ENCODE measurements at regions not wholly inside any gene's neighbourhood (a gene's known extent, or its start where the extent isn't known, plus 50 kb on each side); places are given as distances from the start of the nearest gene placed in this dataset.
A peak's percentile ranks its signal among the peaks of the same experiment; 100 is the strongest.

- Histone ChIP-seq H3K27me3 (ENCODE audit: control insufficient read depth, insufficient read depth, low read length) (no peaks in the 10 kb centered on the region), H3K27ac (ENCODE audit: low read depth, low read length) (no peak overlapping the region), H3K9me3 (ENCODE audit: control insufficient read depth, insufficient read depth, low read length) (no peaks in the 10 kb centered on the region), H3K4me1 (ENCODE audit: control insufficient read depth, insufficient read depth, low read length) (no peaks in the 10 kb centered on the region), H3K36me3 (ENCODE audit: control insufficient read depth, insufficient read depth, low read length) (no peaks in the 10 kb centered on the region), H3K4me3 (ENCODE audit: low read depth, low read length) (no peak overlapping the region)
- no peak for DNase-seq (ENCODE audit: low read depth in 4 of 6, low spot score in 6 of 6)
- no CpG with 5 or more reads among the region's 1 CpG for WGBS (ENCODE audit: insufficient coverage)
Observed at GRCh38 chr1:221059506-221059905, 180.3 kb downstream of the HLX start.

- Histone ChIP-seq H3K36me3 (ENCODE audit: control insufficient read depth, insufficient read depth, low read length) (no peaks in the 10 kb centered on the region), H3K9me3 (ENCODE audit: control insufficient read depth, insufficient read depth, low read length) (no peaks in the 10 kb centered on the region), H3K4me1 (ENCODE audit: control insufficient read depth, insufficient read depth, low read length) (no peaks in the 10 kb centered on the region), H3K4me3 (ENCODE audit: low read depth, low read length) (no peak overlapping the region), H3K27ac (ENCODE audit: low read depth, low read length) (no peak overlapping the region), H3K27me3 (ENCODE audit: control insufficient read depth, insufficient read depth, low read length) (no peaks in the 10 kb centered on the region)
- no peak for DNase-seq (ENCODE audit: low read depth in 4 of 6, low spot score in 6 of 6)
Observed at GRCh38 chr1:221063651-221064050, 184.4 kb downstream of the HLX start.

- Histone ChIP-seq H3K27ac (ENCODE audit: low read depth, low read length) (no peak overlapping the region), H3K27me3 (ENCODE audit: control insufficient read depth, insufficient read depth, low read length) (no peaks in the 10 kb centered on the region), H3K9me3 (ENCODE audit: control insufficient read depth, insufficient read depth, low read length) (no peaks in the 10 kb centered on the region), H3K4me1 (ENCODE audit: control insufficient read depth, insufficient read depth, low read length) (no peaks in the 10 kb centered on the region), H3K4me3 (ENCODE audit: low read depth, low read length) (no peak overlapping the region), H3K36me3 (ENCODE audit: control insufficient read depth, insufficient read depth, low read length) (no peaks in the 10 kb centered on the region)
- WGBS (ENCODE audit: insufficient coverage) = 91% methylated on average over 3 of the region's 5 CpGs
- no peak for DNase-seq (ENCODE audit: low read depth in 4 of 6, low spot score in 6 of 6)
Observed at GRCh38 chr1:221066351-221067001, 187.2 kb downstream of the HLX start.

- no peaks in the 10 kb centered on the region for H3K4me1 ChIP-seq (ENCODE audit: control insufficient read depth, insufficient read depth, low read length)
- H3K36me3 ChIP-seq (ENCODE audit: control insufficient read depth, insufficient read depth, low read length) = no peaks in the 10 kb centered on the region
- no peaks in the 10 kb centered on the region for H3K27me3 ChIP-seq (ENCODE audit: control insufficient read depth, insufficient read depth, low read length)
- peak in 1 of 6 donors; percentile 27 for DNase-seq (ENCODE audit: low read depth in 4 of 6, low spot score in 6 of 6)
- no peaks in the 10 kb centered on the region for H3K9me3 ChIP-seq (ENCODE audit: control insufficient read depth, insufficient read depth, low read length)
- WGBS (ENCODE audit: insufficient coverage) = no CpG with 5 or more reads among the region's 2 CpGs
- no peak overlapping the region for H3K4me3 ChIP-seq (ENCODE audit: low read depth, low read length)
- no peak overlapping the region for H3K27ac ChIP-seq (ENCODE audit: low read depth, low read length)
Observed at GRCh38 chr1:221067721-221068120, 188.5 kb downstream of the HLX start.

GRCh38 chr1:221069178-221069903, 190.1 kb downstream of the HLX start:
- WGBS (ENCODE audit: insufficient coverage) = 90% methylated on average over 1 of the region's 5 CpGs
- no peak for DNase-seq (ENCODE audit: low read depth in 4 of 6, low spot score in 6 of 6)

GRCh38 chr1:221069986-221070385, 190.7 kb downstream of the HLX start:
- Histone ChIP-seq H3K4me1 (ENCODE audit: control insufficient read depth, insufficient read depth, low read length) (no peaks in the 10 kb centered on the region), H3K36me3 (ENCODE audit: control insufficient read depth, insufficient read depth, low read length) (no peaks in the 10 kb centered on the region), H3K27ac (ENCODE audit: low read depth, low read length) (no peak overlapping the region), H3K9me3 (ENCODE audit: control insufficient read depth, insufficient read depth, low read length) (no peaks in the 10 kb centered on the region), H3K4me3 (ENCODE audit: low read depth, low read length) (no peak overlapping the region), H3K27me3 (ENCODE audit: control insufficient read depth, insufficient read depth, low read length) (no peaks in the 10 kb centered on the region)
- no peak for DNase-seq (ENCODE audit: low read depth in 4 of 6, low spot score in 6 of 6)
- no CpG with 5 or more reads among the region's 2 CpGs for WGBS (ENCODE audit: insufficient coverage)

More at GRCh38 chr1:221069178-221069903, 190.1 kb downstream of the HLX start:
- Histone ChIP-seq H3K4me3 (ENCODE audit: low read depth, low read length) (no peak overlapping the region), H3K9me3 (ENCODE audit: control insufficient read depth, insufficient read depth, low read length) (no peaks in the 10 kb centered on the region), H3K27me3 (ENCODE audit: control insufficient read depth, insufficient read depth, low read length) (no peaks in the 10 kb centered on the region), H3K4me1 (ENCODE audit: control insufficient read depth, insufficient read depth, low read length) (no peaks in the 10 kb centered on the region), H3K27ac (ENCODE audit: low read depth, low read length) (no peak overlapping the region), H3K36me3 (ENCODE audit: control insufficient read depth, insufficient read depth, low read length) (no peaks in the 10 kb centered on the region)

GRCh38 chr1:221071777-221072176, 192.5 kb downstream of the HLX start:
- H3K9me3 ChIP-seq (ENCODE audit: control insufficient read depth, insufficient read depth, low read length) = no peaks in the 10 kb centered on the region

GRCh38 chr1:221072214-221072613, 193.0 kb downstream of the HLX start:
- no peaks in the 10 kb centered on the region for H3K9me3 ChIP-seq (ENCODE audit: control insufficient read depth, insufficient read depth, low read length)
- WGBS (ENCODE audit: insufficient coverage) = no CpG with 5 or more reads among the region's 1 CpG
- no peaks in the 10 kb centered on the region for H3K27me3 ChIP-seq (ENCODE audit: control insufficient read depth, insufficient read depth, low read length)
- H3K27ac ChIP-seq (ENCODE audit: low read depth, low read length) = no peak overlapping the region
- no peak for DNase-seq (ENCODE audit: low read depth in 4 of 6, low spot score in 6 of 6)
- H3K36me3 ChIP-seq (ENCODE audit: control insufficient read depth, insufficient read depth, low read length) = no peaks in the 10 kb centered on the region
- H3K4me1 ChIP-seq (ENCODE audit: control insufficient read depth, insufficient read depth, low read length) = no peaks in the 10 kb centered on the region
- no peak overlapping the region for H3K4me3 ChIP-seq (ENCODE audit: low read depth, low read length)

More at GRCh38 chr1:221071777-221072176, 192.5 kb downstream of the HLX start:
- DNase-seq (ENCODE audit: low read depth in 4 of 6, low spot score in 6 of 6) = no peak
- no peaks in the 10 kb centered on the region for H3K27me3 ChIP-seq (ENCODE audit: control insufficient read depth, insufficient read depth, low read length)
- H3K36me3 ChIP-seq (ENCODE audit: control insufficient read depth, insufficient read depth, low read length) = no peaks in the 10 kb centered on the region
- WGBS (ENCODE audit: insufficient coverage) = no CpG with 5 or more reads among the region's 1 CpG
- H3K27ac ChIP-seq (ENCODE audit: low read depth, low read length) = no peak overlapping the region
- H3K4me1 ChIP-seq (ENCODE audit: control insufficient read depth, insufficient read depth, low read length) = no peaks in the 10 kb centered on the region
- H3K4me3 ChIP-seq (ENCODE audit: low read depth, low read length) = no peak overlapping the region

- no peak for DNase-seq (ENCODE audit: low read depth in 4 of 6, low spot score in 6 of 6)
- Histone ChIP-seq H3K4me1 (ENCODE audit: control insufficient read depth, insufficient read depth, low read length) (no peaks in the 10 kb centered on the region), H3K36me3 (ENCODE audit: control insufficient read depth, insufficient read depth, low read length) (no peaks in the 10 kb centered on the region), H3K4me3 (ENCODE audit: low read depth, low read length) (no peak overlapping the region), H3K27ac (ENCODE audit: low read depth, low read length) (no peak overlapping the region), H3K27me3 (ENCODE audit: control insufficient read depth, insufficient read depth, low read length) (no peaks in the 10 kb centered on the region), H3K9me3 (ENCODE audit: control insufficient read depth, insufficient read depth, low read length) (no peaks in the 10 kb centered on the region)
- WGBS (ENCODE audit: insufficient coverage) = 100% methylated on average over 1 of the region's 2 CpGs
Observed at GRCh38 chr1:221074332-221074731, 195.1 kb downstream of the HLX start.

GRCh38 chr1:221075911-221076310, 196.7 kb downstream of the HLX start:
- Histone ChIP-seq H3K27me3 (ENCODE audit: control insufficient read depth, insufficient read depth, low read length) (no peaks in the 10 kb centered on the region), H3K36me3 (ENCODE audit: control insufficient read depth, insufficient read depth, low read length) (no peaks in the 10 kb centered on the region), H3K27ac (ENCODE audit: low read depth, low read length) (no peak overlapping the region), H3K4me3 (ENCODE audit: low read depth, low read length) (no peak overlapping the region), H3K9me3 (ENCODE audit: control insufficient read depth, insufficient read depth, low read length) (no peaks in the 10 kb centered on the region), H3K4me1 (ENCODE audit: control insufficient read depth, insufficient read depth, low read length) (no peaks in the 10 kb centered on the region)
- DNase-seq (ENCODE audit: low read depth in 4 of 6, low spot score in 6 of 6) = no peak
- no CpG with 5 or more reads among the region's 3 CpGs for WGBS (ENCODE audit: insufficient coverage)
